Stimulated activated CD4-positive, alpha-beta T cell treated with anti-CD3 and anti-CD28 coated beads, TNF-alpha, amount 100 ng/mL, for 48 hours (primary cell): ENCODE measurements at regions not wholly inside any gene's neighbourhood (a gene's known extent, or its start where the extent isn't known, plus 50 kb on each side); places are given as distances from the start of the nearest gene placed in this dataset.
"Not testable (repeated sequence)": the region's sequence is repeated elsewhere in the genome, so short reads cannot be mapped to it uniquely, and the experiment has no call there.

Experiments
- DNase-seq, 3 donors: peaks; one replicate each; pipeline ENCODE4 v3.0.0-alpha.2; 2020; ENCODE audit warnings: low read depth in 3 of 3

DNA sequence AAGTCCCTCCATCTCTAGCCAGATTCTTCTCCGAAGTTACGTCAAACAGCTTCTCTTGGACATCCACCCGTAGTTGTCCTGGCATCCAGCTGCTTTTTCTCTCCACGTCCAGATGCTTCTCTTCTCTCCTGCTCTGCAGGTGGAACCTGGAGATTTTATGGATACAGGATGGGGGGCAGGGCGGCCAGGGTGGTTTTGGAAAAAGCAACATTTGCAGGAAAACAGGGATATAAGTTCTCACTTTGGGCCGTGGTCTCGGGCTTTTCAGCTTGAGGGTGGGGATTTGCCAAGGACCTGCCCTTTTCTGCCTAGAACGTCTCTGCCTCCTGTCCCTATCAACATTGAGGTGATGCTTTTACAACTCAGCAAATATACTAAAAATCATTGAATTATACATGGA, 1941.6 kb upstream of the C9orf72 start:
- no peak for DNase-seq

DNA sequence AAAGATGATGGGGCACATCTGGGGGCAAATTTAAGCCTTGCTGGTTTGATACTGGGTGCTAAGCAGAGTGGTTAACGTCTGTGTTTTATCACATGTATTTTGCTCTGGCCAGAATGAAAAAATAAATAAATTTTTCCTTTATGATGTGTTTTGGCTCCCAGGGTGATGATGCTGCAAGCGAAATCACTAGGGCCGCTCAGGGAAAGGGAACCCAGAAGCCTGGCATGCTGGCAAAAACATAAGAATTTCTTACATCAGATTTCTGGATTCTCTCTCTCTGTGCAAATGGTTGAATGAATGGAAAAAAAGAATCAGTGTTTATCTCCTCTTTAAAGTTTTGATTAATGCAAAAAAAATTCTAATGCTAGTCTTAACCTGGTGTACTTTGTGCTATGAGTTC, 1975.2 kb upstream of the C9orf72 start:
- no peak for DNase-seq

DNA sequence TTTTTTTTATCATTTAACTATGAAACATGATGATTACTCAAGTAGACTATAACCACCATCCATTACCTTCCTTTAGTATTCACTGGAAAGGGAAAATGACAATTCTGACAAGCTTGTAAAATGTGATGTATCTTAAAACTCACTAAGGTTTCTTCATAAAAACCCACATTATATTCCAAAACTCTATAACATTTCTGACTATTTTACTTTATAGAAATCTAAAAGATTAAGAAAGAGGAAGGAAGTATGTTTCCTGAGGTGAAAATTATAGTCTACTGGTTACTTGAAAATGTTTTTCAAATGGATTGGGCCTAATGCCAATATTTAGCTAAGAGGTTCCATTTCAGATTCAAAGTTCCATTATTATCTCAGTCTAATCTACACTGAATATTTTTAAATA, 1982.2 kb upstream of the C9orf72 start:
- DNase-seq = no peak

DNA sequence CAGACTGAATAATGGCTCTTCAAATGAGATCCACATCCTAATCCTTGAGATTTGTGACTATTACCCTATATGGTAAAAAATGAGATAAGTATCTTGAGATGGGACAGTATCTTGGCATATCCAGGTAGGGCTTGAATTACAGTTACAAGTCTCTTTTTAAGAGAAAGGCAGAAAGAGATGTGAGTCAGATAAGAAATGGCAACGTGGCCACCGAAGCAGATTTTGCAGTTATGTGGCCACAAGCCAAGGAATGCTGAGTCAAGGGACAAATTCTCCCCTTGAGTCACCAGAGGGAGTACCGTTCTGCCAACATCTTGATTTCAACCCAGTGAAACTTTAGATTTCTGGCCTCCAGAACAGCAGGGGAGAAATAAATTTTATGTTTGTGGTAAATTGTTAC, 1983.0 kb upstream of the C9orf72 start:
- DNase-seq = no peak

DNA sequence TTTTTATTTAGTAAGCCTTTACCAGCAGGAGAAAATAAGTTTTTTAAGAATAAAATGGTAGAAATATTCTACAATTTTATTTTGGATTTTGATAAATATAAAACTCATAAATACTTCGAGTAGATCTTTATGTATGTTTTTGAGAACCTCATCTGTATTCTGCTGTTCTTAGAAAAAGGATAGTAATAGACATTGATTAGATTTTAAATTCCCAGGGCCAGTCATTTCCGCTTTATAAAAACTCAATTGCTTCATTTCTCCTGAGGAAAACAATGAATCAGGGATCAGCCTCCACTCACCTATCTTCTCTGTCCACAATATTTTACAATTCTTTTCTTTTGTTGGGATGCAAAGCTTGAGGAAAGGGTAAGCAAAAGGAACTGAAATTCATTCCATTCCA, 1983.5 kb upstream of the C9orf72 start:
- no peak for DNase-seq

DNA sequence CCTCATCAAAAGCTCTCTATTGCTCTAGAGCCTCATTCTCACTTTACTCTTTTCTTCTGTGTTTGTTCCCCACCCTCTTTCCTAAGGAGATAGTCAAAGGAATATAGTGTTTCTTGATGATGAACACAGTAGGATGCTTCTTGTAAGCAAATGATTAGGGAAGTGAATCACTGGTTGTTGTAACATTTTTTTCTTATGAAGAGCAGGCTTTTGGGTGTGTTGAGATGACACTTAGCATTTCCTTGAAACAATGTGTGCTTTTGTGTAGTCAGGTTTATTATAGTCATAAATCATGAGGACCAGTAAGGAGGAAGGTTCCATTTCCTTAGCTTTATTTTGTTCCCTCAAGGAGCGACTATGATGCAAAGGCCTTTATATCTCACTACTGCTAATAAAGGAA, 1991.3 kb upstream of the C9orf72 start:
- DNase-seq = no peak

DNA sequence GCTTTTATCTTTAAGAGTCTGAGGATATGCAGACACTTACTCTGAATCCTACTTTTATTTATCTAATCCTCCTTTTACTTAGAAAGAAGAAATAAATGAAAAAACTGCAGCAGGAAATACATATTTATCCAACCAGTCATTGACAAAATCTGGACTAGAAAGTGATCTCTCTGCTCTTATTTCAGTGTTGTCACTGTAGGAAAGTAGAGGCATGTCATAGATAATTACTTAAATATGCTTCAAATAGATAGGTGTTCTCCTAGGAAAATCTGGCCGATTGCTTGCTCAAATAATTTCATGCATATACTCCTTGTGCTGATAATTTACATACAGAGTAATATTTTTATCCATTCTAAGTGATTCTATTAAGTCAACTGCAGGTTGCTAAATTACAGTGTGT, 2001.9 kb upstream of the C9orf72 start:
- DNase-seq = no peak

DNA sequence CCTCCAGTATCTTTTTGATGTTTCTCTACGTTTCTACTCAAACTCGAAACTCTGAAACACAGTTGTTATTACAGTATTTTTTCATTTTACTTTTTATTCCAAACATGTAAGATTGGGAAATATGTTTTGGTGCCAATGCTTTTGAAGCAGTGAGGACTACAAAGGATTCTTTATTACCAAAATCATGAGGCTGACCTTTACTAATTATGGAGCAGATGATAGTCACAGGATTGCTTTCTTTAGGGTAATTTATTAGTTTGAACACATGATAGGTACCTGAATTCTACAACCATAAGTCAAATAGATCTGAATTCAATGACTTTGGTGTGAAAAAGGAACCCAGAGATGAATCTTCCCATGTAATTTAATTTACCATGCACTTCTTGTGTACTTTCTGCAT, 2015.1 kb upstream of the C9orf72 start:
- no peak for DNase-seq

DNA sequence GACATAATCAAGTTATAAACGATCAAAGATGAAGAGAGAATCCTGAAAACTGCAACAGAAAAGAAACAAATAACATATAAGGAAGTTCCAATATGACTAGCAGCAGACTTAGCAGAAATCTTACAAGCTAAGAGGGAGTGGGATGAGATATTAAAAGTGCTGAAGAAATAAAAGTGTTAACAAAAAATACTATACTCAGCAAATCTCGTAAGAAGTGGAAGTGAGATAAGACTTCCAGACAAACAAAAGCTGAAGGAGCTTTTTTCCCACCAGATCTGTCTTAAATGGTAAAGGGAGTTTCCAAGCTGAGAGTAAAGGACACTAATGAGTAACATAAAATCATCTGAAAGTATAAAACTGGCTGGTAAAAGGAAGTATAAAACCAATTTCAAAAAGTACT, 2036.0 kb upstream of the C9orf72 start:
- no peak for DNase-seq

DNA sequence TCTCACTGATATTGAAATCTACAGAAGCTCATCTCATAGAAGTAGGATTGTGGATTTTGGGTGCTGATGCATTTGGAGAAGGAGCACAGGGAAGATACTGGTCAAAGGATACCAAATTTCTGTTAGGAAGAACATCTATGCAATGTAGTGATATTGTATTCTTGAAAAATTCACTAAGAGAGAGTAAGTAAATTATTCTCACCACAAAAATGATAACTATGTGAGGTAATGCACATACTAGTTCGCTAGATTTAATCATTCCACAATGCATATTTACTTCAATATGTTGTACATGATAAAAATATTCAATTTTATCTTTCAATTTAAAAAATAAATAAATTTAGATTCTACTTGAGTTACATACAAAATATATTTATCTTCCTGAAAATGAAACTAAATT, 2040.5 kb upstream of the C9orf72 start:
- DNase-seq = no peak

DNA sequence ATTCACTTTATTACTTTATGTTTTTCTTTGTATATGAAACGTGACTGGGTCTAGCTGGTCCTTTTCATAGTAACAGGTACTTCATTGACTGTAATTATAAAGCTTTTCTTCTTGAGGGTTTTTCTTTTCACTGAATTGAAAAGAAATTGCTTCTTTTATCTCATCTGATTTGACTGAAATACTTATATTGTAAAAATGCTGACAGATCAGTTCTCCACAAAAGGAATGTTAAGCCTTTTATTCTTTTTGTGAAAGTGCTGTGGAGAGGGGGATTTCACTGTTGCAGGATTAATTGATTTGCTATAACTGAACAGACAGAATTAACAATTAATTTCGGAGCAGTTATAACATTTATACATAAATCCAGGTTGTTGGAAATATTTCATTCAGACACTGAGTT, 2043.6 kb upstream of the C9orf72 start:
- no peak for DNase-seq

DNA sequence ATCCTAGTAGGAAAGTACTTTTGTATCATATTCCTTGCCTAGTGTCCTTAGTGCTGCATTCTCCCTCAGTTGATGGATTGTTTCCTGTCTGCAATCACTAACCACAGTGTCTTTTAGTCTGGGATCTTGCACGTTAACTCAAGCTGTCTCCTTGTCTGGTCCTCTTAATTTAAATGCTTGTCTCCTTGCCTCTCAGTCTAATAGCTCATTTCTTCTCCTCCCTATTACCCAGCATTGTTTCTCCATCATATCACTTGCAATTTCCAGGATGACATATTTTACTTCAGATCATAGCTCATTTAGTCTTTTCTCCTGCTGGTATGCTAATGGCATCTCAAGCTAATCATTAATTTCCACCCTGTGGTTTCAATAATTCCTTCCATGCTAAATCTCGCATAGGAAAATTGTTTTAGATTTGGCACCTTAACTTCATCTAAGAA, 2052.0 kb upstream of the C9orf72 start:
- no peak for DNase-seq

DNA sequence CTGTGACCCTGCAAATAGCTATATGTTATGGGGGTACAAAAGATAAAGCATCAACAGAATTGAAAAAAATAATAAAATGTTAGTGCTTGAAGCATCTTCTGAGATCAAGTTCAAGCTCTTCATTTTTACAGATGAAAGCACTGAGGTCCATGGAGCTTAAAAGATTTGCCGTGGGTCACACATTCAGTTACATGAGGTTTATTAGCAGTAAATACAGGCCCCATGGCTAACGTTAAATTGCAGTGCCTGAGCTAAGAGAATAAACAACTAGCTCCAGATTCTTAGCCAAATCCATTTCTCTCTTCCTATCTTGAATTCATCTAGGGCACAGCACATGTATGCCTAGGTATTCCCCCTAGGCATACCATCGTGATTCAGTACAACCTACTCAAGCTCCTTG, 2052.7 kb upstream of the C9orf72 start:
- DNase-seq = no peak

DNA sequence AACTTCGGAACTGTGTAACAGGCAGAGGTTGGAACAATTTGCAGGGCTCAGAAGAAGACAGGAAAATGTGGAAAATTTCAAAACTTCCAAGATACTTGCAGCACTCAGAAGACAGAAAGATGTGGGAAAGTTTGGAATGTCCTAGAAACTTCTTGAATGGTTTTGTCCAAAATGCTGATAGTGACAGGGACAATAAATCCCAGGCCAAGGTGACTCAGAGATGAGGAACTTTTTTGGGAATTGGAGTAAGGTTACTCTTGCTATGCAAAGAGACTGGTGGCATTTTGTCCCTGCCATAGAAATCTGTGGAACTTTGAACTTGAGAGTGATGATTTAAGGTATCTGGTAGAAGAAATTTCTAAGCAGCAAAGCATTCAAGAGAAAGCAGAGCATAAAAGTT, 2055.6 kb upstream of the C9orf72 start:
- not testable (repeated sequence) for DNase-seq

DNA sequence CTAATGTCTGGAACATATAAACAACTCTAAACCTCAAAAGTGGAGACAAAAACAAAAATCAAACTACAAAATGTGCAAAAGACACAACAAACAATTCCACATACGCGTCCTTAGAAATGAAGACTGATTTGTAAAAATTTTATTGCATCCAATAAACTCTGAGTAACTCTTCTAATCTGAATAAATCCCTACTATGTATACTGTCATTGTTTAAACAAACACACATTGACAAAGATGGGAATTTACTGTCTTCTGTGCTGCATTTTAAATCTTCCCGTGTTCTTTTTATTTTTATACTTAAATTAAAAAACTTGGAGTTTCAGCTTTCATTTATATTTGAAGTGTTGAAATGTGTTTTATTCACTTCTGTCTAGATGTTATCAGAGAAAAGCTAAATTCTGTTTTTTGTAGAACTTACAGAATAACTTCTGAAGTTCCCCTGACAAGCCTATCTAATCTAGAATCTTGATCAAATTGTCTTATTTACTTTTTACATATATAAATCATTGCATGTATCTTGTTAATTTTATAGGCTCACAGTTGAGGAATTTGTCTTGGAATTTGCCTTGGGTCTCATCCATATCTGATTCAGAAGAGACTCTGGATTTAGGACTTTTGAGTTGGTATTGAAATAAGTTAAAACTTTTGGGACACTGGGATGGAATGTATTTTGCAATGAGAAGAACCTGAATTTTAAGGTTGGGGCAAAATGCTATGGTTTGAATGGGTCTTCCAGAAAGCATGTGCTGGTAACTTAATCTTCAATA, 2064.4 kb upstream of the C9orf72 start:
- no peak for DNase-seq

DNA sequence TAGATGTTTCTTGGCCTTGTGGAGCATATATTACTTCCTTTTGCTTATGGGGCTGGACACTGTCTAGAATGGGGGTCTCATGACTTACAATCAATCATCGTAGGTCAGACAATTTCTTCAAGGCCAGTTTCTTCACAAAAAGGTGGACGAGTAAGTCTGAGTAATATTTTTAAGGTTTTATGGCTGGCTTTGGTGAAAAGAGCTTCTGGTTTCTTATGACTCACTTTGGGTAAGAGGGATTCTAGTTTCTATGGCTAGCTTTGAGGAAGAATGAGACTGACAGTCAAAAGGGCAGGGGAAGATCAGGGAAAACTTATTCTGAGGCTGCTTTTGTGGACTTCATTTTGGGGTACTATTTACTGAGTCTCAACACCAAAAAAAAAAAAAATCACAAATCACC, 2067.2 kb upstream of the C9orf72 start:
- DNase-seq = no peak

DNA sequence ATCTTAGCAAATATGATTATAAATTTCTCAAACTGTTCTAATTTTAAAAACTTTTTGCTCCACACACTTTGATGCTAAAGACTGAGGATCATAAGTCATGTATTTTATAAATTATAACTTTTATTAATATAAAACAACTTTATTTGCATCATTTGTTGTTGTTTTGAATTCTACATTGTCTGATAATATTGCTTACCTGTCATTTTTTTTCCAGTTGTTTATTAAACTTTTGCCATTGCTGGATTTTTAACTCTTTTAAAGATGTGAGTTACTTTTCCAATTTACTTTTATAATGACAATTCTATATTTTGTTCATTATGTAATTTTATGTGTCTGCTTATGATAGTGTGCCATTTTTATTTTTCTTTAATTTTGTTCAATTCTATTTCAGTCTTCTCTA, 2071.2 kb upstream of the C9orf72 start:
- no peak for DNase-seq

DNA sequence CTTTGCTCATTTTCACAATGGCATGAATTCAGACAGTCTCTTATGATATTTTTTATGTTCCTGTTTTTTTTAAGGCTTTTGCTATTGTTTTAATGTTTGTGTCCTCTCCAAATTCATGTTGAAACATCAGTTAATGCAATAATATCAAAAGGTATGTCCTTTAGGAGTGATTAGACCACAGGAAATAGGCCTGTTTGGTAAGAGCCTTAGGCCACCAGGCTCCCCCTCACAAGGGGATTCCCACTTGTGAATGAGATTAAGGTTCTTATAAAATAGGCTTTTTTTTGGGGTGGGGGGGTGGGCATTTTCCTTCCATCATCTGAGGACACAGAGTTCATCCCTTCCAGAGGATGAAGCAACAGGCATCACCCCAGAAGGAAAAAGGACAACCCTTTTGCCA, 2074.2 kb upstream of the C9orf72 start:
- no peak for DNase-seq

DNA sequence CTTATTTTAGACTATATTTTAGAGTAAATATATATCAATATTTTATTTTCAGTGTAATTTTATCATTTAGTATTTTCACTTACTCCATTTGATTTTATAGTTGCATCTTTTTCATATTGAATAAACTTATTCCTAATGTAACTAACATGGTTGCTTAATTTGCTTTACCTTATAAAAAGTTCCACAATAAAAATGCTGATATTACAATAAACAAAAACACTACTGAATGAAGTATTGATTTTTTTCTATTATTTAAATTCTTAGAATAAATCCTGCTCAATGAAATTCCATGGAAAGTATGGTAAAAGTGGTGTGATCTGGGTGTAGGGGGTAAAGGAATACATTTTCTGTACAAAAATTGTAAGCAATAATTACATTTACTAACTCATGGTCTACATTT, 2074.9 kb upstream of the C9orf72 start:
- no peak for DNase-seq

DNA sequence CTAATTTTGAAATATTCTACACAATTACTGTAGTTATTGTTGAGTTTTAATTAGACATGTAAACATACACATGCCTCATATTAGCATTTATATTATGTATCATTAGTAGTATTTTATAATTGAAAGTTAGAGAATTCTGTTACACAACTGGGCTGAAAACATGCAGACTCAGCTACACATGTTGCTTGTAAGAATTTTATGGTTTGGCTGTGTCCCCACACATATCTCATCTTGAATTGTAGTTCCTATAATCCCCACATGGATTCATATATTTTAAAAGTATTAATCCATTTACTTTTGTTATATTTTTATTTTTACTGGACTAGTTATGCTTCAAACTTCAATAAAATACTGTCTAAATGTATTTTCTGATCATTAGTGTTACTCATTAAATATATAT, 2075.3 kb upstream of the C9orf72 start:
- DNase-seq = no peak

DNA sequence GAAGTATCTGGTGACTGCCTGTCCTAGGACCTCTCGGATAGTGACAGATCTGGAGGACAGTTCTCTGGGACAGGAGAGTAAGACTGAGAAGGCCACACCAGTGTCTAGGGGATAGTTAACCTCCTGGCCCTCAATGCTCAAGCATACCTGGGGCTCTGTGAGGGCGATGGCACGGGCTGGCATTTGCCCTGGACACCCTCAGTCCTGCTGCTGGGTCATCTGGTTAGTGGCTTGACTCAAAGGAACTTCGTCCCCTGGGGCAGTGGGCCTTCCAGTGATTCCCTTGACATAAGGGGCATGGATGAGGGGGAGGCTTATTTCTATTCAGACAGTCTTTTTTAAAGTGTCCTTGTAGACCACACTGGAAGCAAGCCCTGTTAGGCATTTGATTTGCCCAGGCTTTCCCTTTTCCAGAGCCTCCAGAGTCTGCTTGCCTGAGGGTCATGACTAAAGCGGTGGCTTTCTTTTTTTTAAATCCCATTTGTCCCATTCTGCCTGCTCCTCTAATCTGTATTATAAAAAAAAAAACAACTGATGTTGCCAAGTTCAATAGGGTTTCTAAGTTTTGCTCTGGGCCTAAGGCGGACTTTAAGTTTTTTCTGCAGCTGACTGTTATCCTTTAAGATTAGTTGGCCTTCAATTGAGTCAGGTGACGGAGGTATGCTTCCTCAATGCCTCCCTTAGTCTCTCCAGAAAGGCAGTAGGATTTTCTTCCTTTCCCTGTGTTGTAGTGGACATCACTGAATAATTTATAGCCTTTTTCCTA, 2083.5 kb upstream of the C9orf72 start:
- DNase-seq = no peak

DNA sequence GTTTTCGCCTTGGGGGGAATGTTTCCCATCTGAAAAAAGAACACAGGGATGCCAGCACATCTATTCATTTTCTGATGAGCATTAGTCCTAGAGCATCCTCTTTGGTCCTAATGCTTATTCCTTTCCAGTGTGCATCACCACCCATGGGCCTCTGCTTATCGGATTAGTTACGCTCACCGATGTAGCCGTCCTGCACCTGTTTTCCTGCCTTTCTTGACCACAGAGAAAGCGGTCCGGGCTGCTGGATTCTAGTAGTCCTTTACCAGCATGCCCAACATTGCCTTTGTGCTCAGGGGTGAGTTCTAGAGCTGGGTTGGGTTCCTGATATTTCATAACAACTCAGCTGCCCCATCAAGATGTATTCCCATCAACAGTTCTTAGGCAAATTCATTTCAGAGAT, 2084.5 kb upstream of the C9orf72 start:
- no peak for DNase-seq

DNA sequence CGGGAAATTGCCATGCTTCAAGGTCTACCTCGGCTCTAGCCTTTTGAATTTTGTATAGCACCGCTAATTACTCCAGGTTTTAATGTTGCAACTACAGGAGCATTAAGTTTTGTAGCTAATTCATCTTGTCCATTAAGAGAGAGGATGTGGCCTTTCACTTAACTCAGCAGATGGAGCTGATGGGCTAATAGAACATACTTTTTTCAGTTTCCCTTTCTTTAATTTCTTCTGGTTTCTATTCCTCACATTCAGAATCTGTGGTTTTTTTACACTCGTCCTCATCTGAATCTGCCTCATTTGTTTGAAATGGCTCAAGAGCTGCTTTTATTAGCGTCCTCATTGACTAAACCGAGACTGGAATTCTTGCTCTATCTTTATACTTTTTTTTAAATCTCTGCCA, 2085.7 kb upstream of the C9orf72 start:
- DNase-seq = no peak

DNA sequence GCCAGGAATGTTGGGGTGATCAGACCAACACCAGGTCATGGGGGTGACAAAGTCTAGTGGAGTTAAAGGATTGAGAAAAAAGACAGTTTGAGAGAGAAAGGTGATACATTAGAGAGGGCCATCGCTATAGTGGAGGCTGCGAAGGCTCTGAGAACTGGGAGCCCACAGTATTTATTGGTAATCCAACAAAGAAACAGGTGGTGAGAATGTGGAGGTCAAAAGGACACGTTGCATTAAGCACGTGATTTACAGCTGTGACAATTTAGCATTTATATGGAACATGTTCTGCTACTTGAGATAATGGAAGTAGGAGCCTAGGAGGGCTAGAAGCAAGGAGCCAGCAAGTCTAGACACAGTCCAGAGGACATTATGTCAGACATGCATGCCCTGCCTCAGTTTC, 2086.5 kb upstream of the C9orf72 start:
- DNase-seq = no peak
